Subcutaneous abdominal adipose tissue (tissue), 5 donors: ENCODE measurements at regions not wholly inside any gene's neighbourhood (a gene's known extent, or its start where the extent isn't known, plus 50 kb on each side); places are given as distances from the start of the nearest gene placed in this dataset.

Experiments used
- H3K27ac ChIP-seq: one replicate; pipeline ENCODE4 v1.7.0; 2013; ENCODE audit warnings: low read depth, mild to moderate bottlenecking, inconsistent platforms, low read length, moderate library complexity
- H3K27me3 ChIP-seq, 5 donors: one replicate each; pipeline ENCODE4 v1.7.0; 2013; ENCODE audit warnings: low read length in 5 of 5, inconsistent platforms in 1 of 5; ENCODE audit not compliant: control insufficient read depth in 5 of 5, insufficient read depth in 4 of 5
- H3K36me3 ChIP-seq, 5 donors: one replicate each; pipeline ENCODE4 v1.7.0; 2013; ENCODE audit warnings: low read length in 5 of 5; ENCODE audit not compliant: control insufficient read depth in 5 of 5, insufficient read depth in 5 of 5
- H3K4me1 ChIP-seq, 5 donors: one replicate each; pipeline ENCODE4 v1.7.0; 2013; ENCODE audit warnings: low read length in 5 of 5, mild to moderate bottlenecking in 3 of 5, moderate library complexity in 1 of 5; ENCODE audit not compliant: control insufficient read depth in 5 of 5, insufficient read depth in 5 of 5
- H3K4me3 ChIP-seq, 5 donors: one replicate each; pipeline ENCODE4 v1.7.0; 2013; ENCODE audit warnings: low read length in 5 of 5, low read depth in 1 of 5
- H3K9ac ChIP-seq, 5 donors: one replicate each; pipeline ENCODE4 v1.7.0; 2013; ENCODE audit warnings: low read length in 5 of 5, mild to moderate bottlenecking in 4 of 5, moderate library complexity in 3 of 5
- H3K9me3 ChIP-seq, 5 donors: one replicate each; pipeline ENCODE4 v1.7.0; 2013; ENCODE audit warnings: low read length in 5 of 5; ENCODE audit not compliant: control insufficient read depth in 5 of 5
- donor health status: healthy.
- donor health status: healthy.
- donor health status: healthy.
- donor health status: healthy.
- donor health status: healthy.

GRCh38 chr2:236840857-236841256, 244.8 kb upstream of the COPS8 start:
- no peak overlapping the region for H3K9ac ChIP-seq
- no peaks in the 10 kb centered on the region for H3K9me3 ChIP-seq
- no peak overlapping the region for H3K4me3 ChIP-seq
- H3K4me1 ChIP-seq: peaks cover 0 to 18% (median 7%) of the 10 kb centered on the region in 5 donors
- H3K36me3 ChIP-seq: no peaks in the 10 kb centered on the region
- no peaks in the 10 kb centered on the region for H3K27me3 ChIP-seq
- H3K27ac ChIP-seq: no peak overlapping the region

GRCh38 chr2:236841389-236841788, 244.3 kb upstream of the COPS8 start:
- Histone ChIP-seq H3K4me3 (no peak overlapping the region), H3K4me1 (peaks cover 0 to 13% (median 4%) of the 10 kb centered on the region in 5 donors), H3K27ac (no peak overlapping the region), H3K9ac (no peak overlapping the region), H3K9me3 (no peaks in the 10 kb centered on the region), H3K27me3 (no peaks in the 10 kb centered on the region), H3K36me3 (no peaks in the 10 kb centered on the region)

GRCh38 chr2:236843161-236843968, 242.3 kb upstream of the COPS8 start:
- H3K27me3 ChIP-seq: no peaks in the 10 kb centered on the region
- no peak overlapping the region for H3K27ac ChIP-seq
- H3K36me3 ChIP-seq: no peaks in the 10 kb centered on the region
- no peak overlapping the region for H3K4me3 ChIP-seq
- H3K4me1 ChIP-seq: peaks cover 0 to 10% (median 0%) of the 10 kb centered on the region in 5 donors
- H3K9ac ChIP-seq: no peak overlapping the region
- no peaks in the 10 kb centered on the region for H3K9me3 ChIP-seq

- Histone ChIP-seq H3K4me1 (peaks cover 0 to 10% (median 0%) of the 10 kb centered on the region in 5 donors), H3K36me3 (no peaks in the 10 kb centered on the region), H3K9me3 (no peaks in the 10 kb centered on the region), H3K27ac (no peak overlapping the region), H3K27me3 (no peaks in the 10 kb centered on the region), H3K9ac (no peak overlapping the region), H3K4me3 (no peak overlapping the region)
Observed at GRCh38 chr2:236844711-236845110, 241.0 kb upstream of the COPS8 start.

- Histone ChIP-seq H3K27ac (no peak overlapping the region), H3K27me3 (no peaks in the 10 kb centered on the region), H3K9me3 (no peaks in the 10 kb centered on the region), H3K9ac (no peak overlapping the region), H3K36me3 (no peaks in the 10 kb centered on the region), H3K4me3 (no peak overlapping the region), H3K4me1 (peaks cover 0 to 4% (median 0%) of the 10 kb centered on the region in 5 donors)
Observed at GRCh38 chr2:236847023-236847422, 238.7 kb upstream of the COPS8 start.

- Histone ChIP-seq H3K4me1 (peaks cover 0 to 7% (median 4%) of the 10 kb centered on the region in 5 donors), H3K27ac (no peak overlapping the region), H3K4me3 (no peak overlapping the region), H3K27me3 (no peaks in the 10 kb centered on the region), H3K36me3 (no peaks in the 10 kb centered on the region), H3K9ac (no peak overlapping the region), H3K9me3 (no peaks in the 10 kb centered on the region)
Observed at GRCh38 chr2:236847538-236848263, 238.0 kb upstream of the COPS8 start.

- Histone ChIP-seq H3K27me3 (no peaks in the 10 kb centered on the region), H3K27ac (no peak overlapping the region), H3K36me3 (no peaks in the 10 kb centered on the region), H3K9me3 (no peaks in the 10 kb centered on the region), H3K4me3 (no peak overlapping the region), H3K9ac (no peak overlapping the region), H3K4me1 (peaks cover 0 to 10% (median 7%) of the 10 kb centered on the region in 5 donors)
Observed at GRCh38 chr2:236848501-236848900, 237.2 kb upstream of the COPS8 start.

- peaks cover 0 to 14% (median 7%) of the 10 kb centered on the region in 5 donors for H3K4me1 ChIP-seq
Observed at GRCh38 chr2:236849508-236849907, 236.2 kb upstream of the COPS8 start.

GRCh38 chr2:236849940-236850339, 235.7 kb upstream of the COPS8 start:
- H3K36me3 ChIP-seq: no peaks in the 10 kb centered on the region
- no peaks in the 10 kb centered on the region for H3K9me3 ChIP-seq
- H3K9ac ChIP-seq: no peak overlapping the region
- H3K27me3 ChIP-seq: no peaks in the 10 kb centered on the region
- no peak overlapping the region for H3K4me3 ChIP-seq
- H3K27ac ChIP-seq: no peak overlapping the region
- H3K4me1 ChIP-seq: peaks cover 0 to 14% (median 7%) of the 10 kb centered on the region in 5 donors

More at GRCh38 chr2:236849508-236849907, 236.2 kb upstream of the COPS8 start:
- no peak overlapping the region for H3K4me3 ChIP-seq
- H3K27ac ChIP-seq: no peak overlapping the region
- H3K9me3 ChIP-seq: no peaks in the 10 kb centered on the region
- H3K9ac ChIP-seq: no peak overlapping the region
- H3K27me3 ChIP-seq: no peaks in the 10 kb centered on the region
- no peaks in the 10 kb centered on the region for H3K36me3 ChIP-seq

GRCh38 chr2:236851187-236851586, 234.5 kb upstream of the COPS8 start:
- H3K36me3 ChIP-seq: no peaks in the 10 kb centered on the region
- H3K9me3 ChIP-seq: no peaks in the 10 kb centered on the region
- H3K9ac ChIP-seq: no peak overlapping the region
- peaks cover 0 to 14% (median 7%) of the 10 kb centered on the region in 5 donors for H3K4me1 ChIP-seq
- H3K27me3 ChIP-seq: no peaks in the 10 kb centered on the region
- H3K4me3 ChIP-seq: no peak overlapping the region
- no peak overlapping the region for H3K27ac ChIP-seq
